Neural cell (in vitro differentiated cells): ENCODE measurements at regions not wholly inside any gene's neighbourhood (a gene's known extent, or its start where the extent isn't known, plus 50 kb on each side); places are given as distances from the start of the nearest gene placed in this dataset.

Source experiments
- H2AFZ ChIP-seq: fragments of 200-600, 300-800 bp; sonication (generic), shearing (Covaris generic); 2 replicates; pipeline ENCODE4 v1.6.0; 2014; ENCODE audit warnings: low read depth, mild to moderate bottlenecking, antibody characterized with exemption, low read length, moderate library complexity
- H3F3A ChIP-seq: fragments of 200-600 bp; shearing (Covaris generic); 2 replicates; pipeline ENCODE4 v1.6.1; 2016; ENCODE audit warnings: mild to moderate bottlenecking, moderate library complexity, mixed read lengths, antibody characterized with exemption, low read length; ENCODE audit not compliant: insufficient read depth, poor library complexity, severe bottlenecking
- H3K27ac ChIP-seq: fragments of 200-600, 300-800 bp; sonication (generic), shearing (Covaris generic); 2 replicates; pipeline ENCODE4 v1.5.1; 2014; ENCODE audit warnings: mild to moderate bottlenecking, low read length, moderate library complexity
- H3K27me3 ChIP-seq: fragments of 300-800, 200-600 bp; sonication (generic), shearing (Covaris generic); 2 replicates; pipeline ENCODE4 v1.6.0; 2014; ENCODE audit warnings: mild to moderate bottlenecking, low read depth, low read length, moderate library complexity; ENCODE audit not compliant: insufficient read depth
- H3K36me3 ChIP-seq: fragments of 300-800, 200-600 bp; sonication (generic), shearing (Covaris generic); 2 replicates; pipeline ENCODE4 v1.5.1; 2014; ENCODE audit warnings: mild to moderate bottlenecking, antibody characterized with exemption, low read length, moderate library complexity; ENCODE audit not compliant: insufficient read depth
- H3K4me2 ChIP-seq: fragments of 300-800, 200-600 bp; sonication (generic), shearing (Covaris generic); 2 replicates; pipeline ENCODE4 v1.6.0; 2014; ENCODE audit warnings: mild to moderate bottlenecking, low read length
- H3K4me3 ChIP-seq: fragments of 300-800, 200-600 bp; sonication (generic), shearing (Covaris generic); 2 replicates; pipeline ENCODE4 v1.5.1; 2014; ENCODE audit warnings: mild to moderate bottlenecking, low read length, moderate library complexity
- H3K79me2 ChIP-seq: fragments of 200-600 bp; shearing (Covaris generic); replicated peaks from 2 replicates; pipeline ENCODE4 v1.6.0; 2014; ENCODE audit warnings: mild to moderate bottlenecking, low read length, moderate library complexity; ENCODE audit not compliant: insufficient read depth
- H3K9ac ChIP-seq: fragments of 300-800, 200-600 bp; sonication (generic), shearing (Covaris generic); 2 replicates; pipeline ENCODE4 v1.6.1; 2016; ENCODE audit warnings: mild to moderate bottlenecking, low read length, mixed read lengths
- H3K9me2 ChIP-seq: fragments of 200-600 bp; shearing (Covaris generic); 2 replicates; pipeline ENCODE4 v1.6.1; 2016; ENCODE audit warnings: mild to moderate bottlenecking, low read length, mixed read lengths; ENCODE audit not compliant: insufficient read depth
- H3K9me3 ChIP-seq: fragments of 200-600, 300-800 bp; sonication (generic), shearing (Covaris generic); 2 replicates; pipeline ENCODE4 v1.6.1; 2016; ENCODE audit warnings: mild to moderate bottlenecking, mixed run types, low read length, moderate library complexity, mixed read lengths
- H4K20me1 ChIP-seq: fragments of 200-600 bp; shearing (Covaris generic); 2 replicates; pipeline ENCODE4 v1.6.1; 2016; ENCODE audit warnings: mild to moderate bottlenecking, mixed run types; ENCODE audit not compliant: insufficient read depth
- CTCF ChIP-seq: fragments of 450-650 bp; IDR thresholded peaks from 2 replicates; pipeline ENCODE4 v1.5.1; 2014; ENCODE audit warnings: antibody characterized with exemption, mild to moderate bottlenecking, moderate library complexity; ENCODE audit not compliant: poor library complexity, severe bottlenecking
- EP300 ChIP-seq: fragments of 450-650 bp; conservative IDR thresholded peaks from 2 replicates; pipeline ENCODE4 v1.6.1; 2014; ENCODE audit warnings: antibody characterized with exemption, mild to moderate bottlenecking, moderate library complexity; ENCODE audit not compliant: poor library complexity, severe bottlenecking
- EZH2 ChIP-seq: fragments of 200-600, 300-800 bp; shearing (Covaris generic), sonication (generic); IDR thresholded peaks from 2 replicates; pipeline ENCODE4 v1.6.1; 2014; ENCODE audit warnings: antibody characterized with exemption, low read length, borderline replicate concordance, mild to moderate bottlenecking; ENCODE audit not compliant: insufficient read depth, poor library complexity, severe bottlenecking
- MXI1 ChIP-seq: fragments of 450-650 bp; conservative IDR thresholded peaks from 2 replicates; pipeline ENCODE4 v1.6.1; 2014; ENCODE audit warnings: antibody characterized with exemption, mild to moderate bottlenecking; ENCODE audit not compliant: poor library complexity, severe bottlenecking
- POLR2AphosphoS5 ChIP-seq: IDR thresholded peaks from 2 replicates; pipeline ENCODE4 v1.6.1; 2012
- RAD21 ChIP-seq: fragments of 450-650 bp; conservative IDR thresholded peaks from 2 replicates; pipeline ENCODE4 v1.6.1; 2014; ENCODE audit warnings: antibody characterized with exemption, mild to moderate bottlenecking, moderate library complexity
- REST ChIP-seq: IDR thresholded peaks from 2 replicates; pipeline ENCODE4 v1.6.1; 2012; ENCODE audit warnings: borderline replicate concordance
- SMC3 ChIP-seq: fragments of 450-650 bp; conservative IDR thresholded peaks from 2 replicates; pipeline ENCODE4 v1.6.1; 2014; ENCODE audit warnings: antibody characterized with exemption, mild to moderate bottlenecking, moderate library complexity; ENCODE audit not compliant: poor library complexity
- TAF1 ChIP-seq: IDR thresholded peaks from 2 replicates; pipeline ENCODE4 v1.6.1; 2012; ENCODE audit warnings: low read depth

- Histone ChIP-seq H3K4me2 (no peak overlapping the region), H3K27me3 (no peaks in the 10 kb centered on the region), H2AFZ (no peak overlapping the region), H4K20me1 (no peaks in the 10 kb centered on the region), H3F3A (no peaks in the 10 kb centered on the region), H3K27ac (no peak overlapping the region), H3K9me2 (no peaks in the 10 kb centered on the region), H3K9ac (no peak overlapping the region), H3K36me3 (no peaks in the 10 kb centered on the region), H3K9me3 (no peaks in the 10 kb centered on the region), H3K79me2 (no peaks in the 10 kb centered on the region), H3K4me3 (no peak overlapping the region)
- TF ChIP-seq RAD21 (no peak), SMC3 (no peak), REST (no peak), POLR2AphosphoS5 (no peak), EP300 (no peak), EZH2 (no peak), MXI1 (no peak), TAF1 (no peak), CTCF (no peak)
Observed at GRCh38 chr16:9499941-9500593, 408.6 kb downstream of the HAPSTR1 start.

GRCh38 chr16:9500872-9501271 lies 409.4 kb downstream of the HAPSTR1 start:
- Histone ChIP-seq H3F3A (no peaks in the 10 kb centered on the region), H3K79me2 (no peaks in the 10 kb centered on the region), H2AFZ (no peak overlapping the region), H3K36me3 (no peaks in the 10 kb centered on the region), H3K9me3 (no peaks in the 10 kb centered on the region), H3K9me2 (no peaks in the 10 kb centered on the region), H3K27me3 (no peaks in the 10 kb centered on the region), H3K27ac (no peak overlapping the region), H3K4me2 (no peak overlapping the region), H3K4me3 (no peak overlapping the region), H3K9ac (no peak overlapping the region), H4K20me1 (no peaks in the 10 kb centered on the region)
- TF ChIP-seq EP300 = no peak
- no peak for TF ChIP-seq RAD21
- TF ChIP-seq TAF1 = no peak
- no peak for TF ChIP-seq SMC3
- TF ChIP-seq CTCF = no peak
- TF ChIP-seq MXI1 = no peak
- TF ChIP-seq POLR2AphosphoS5 = no peak
